Astrocyte (in vitro differentiated cells and primary cell): ENCODE measurements at regions not wholly inside any gene's neighbourhood (a gene's known extent, or its start where the extent isn't known, plus 50 kb on each side); places are given as distances from the start of the nearest gene placed in this dataset.
"Not testable (repeated sequence)": the region's sequence is repeated elsewhere in the genome, so short reads cannot be mapped to it uniquely, and the experiment has no call there.

Experiments used
- DNase-seq: peaks from one replicate; pipeline ENCODE4 v3.0.0-alpha.2; 2010; ENCODE audit warnings: low read depth
- FAIRE-seq: peaks from 2 replicates; lab custom pipeline; 2011; peaks lifted over from hg19 to GRCh38; lab: Jason Lieb, UNC
- H2AFZ ChIP-seq: 2 replicates; pipeline ENCODE4 v1.6.0; 2012; ENCODE audit warnings: low read depth, low read length, inconsistent platforms
- H3K27ac ChIP-seq: 2 replicates; pipeline ENCODE4 v1.5.1; 2011; ENCODE audit warnings: low read depth, low read length, inconsistent platforms
- H3K27me3 ChIP-seq: 2 replicates; pipeline ENCODE4 v1.6.0; 2011; ENCODE audit warnings: low read length, inconsistent platforms; ENCODE audit not compliant: insufficient read depth
- H3K36me3 ChIP-seq: 2 replicates; pipeline ENCODE4 v1.5.1; 2011; ENCODE audit warnings: low read length, inconsistent platforms; ENCODE audit not compliant: insufficient read depth
- H3K4me1 ChIP-seq: 2 replicates; pipeline ENCODE4 v1.5.1; 2011; ENCODE audit warnings: low read length, inconsistent platforms; ENCODE audit not compliant: insufficient read depth
- H3K4me2 ChIP-seq: 2 replicates; pipeline ENCODE4 v1.6.0; 2012; ENCODE audit warnings: low read length, inconsistent platforms
- H3K4me3 ChIP-seq: 2 replicates; pipeline ENCODE4 v1.5.1; 2011; ENCODE audit warnings: low read depth, mild to moderate bottlenecking, low read length, inconsistent platforms; ENCODE audit not compliant: insufficient read depth
- H3K79me2 ChIP-seq: 2 replicates; pipeline ENCODE4 v1.6.0; 2012; ENCODE audit warnings: mild to moderate bottlenecking, low read length, inconsistent platforms; ENCODE audit not compliant: insufficient read depth
- H3K9ac ChIP-seq: 2 replicates; pipeline ENCODE4 v1.6.0; 2012; ENCODE audit warnings: mild to moderate bottlenecking, low read length, inconsistent platforms
- H3K9me3 ChIP-seq: 2 replicates; pipeline ENCODE4 v1.5.1; 2012; ENCODE audit warnings: low read depth, mild to moderate bottlenecking, low read length, inconsistent platforms; ENCODE audit not compliant: insufficient read depth
- H4K20me1 ChIP-seq: 2 replicates; pipeline ENCODE4 v1.6.0; 2012; ENCODE audit warnings: low read length, inconsistent platforms; ENCODE audit not compliant: insufficient read depth
- H3K27ac Mint-ChIP-seq: one replicate; pipeline ENCODE4 v1.8.0; 2021; ENCODE audit warnings: mild to moderate bottlenecking, mixed read lengths; ENCODE audit not compliant: unreplicated experiment
- H3K27me3 Mint-ChIP-seq: one replicate; pipeline ENCODE4 v1.8.0; 2021; ENCODE audit warnings: low read depth, mixed read lengths; ENCODE audit not compliant: unreplicated experiment
- H3K36me3 Mint-ChIP-seq: one replicate; pipeline ENCODE4 v1.8.0; 2021; ENCODE audit warnings: low read depth, mixed read lengths; ENCODE audit not compliant: unreplicated experiment
- H3K4me1 Mint-ChIP-seq: one replicate; pipeline ENCODE4 v1.8.0; 2021; ENCODE audit warnings: low read depth, mixed read lengths; ENCODE audit not compliant: unreplicated experiment
- H3K4me3 Mint-ChIP-seq: one replicate; pipeline ENCODE4 v1.8.0; 2021; ENCODE audit warnings: mild to moderate bottlenecking, moderate library complexity, mixed read lengths; ENCODE audit not compliant: unreplicated experiment
- H3K9me3 Mint-ChIP-seq: one replicate; pipeline ENCODE4 v1.8.0; 2021; ENCODE audit warnings: mild to moderate bottlenecking, mixed read lengths; ENCODE audit not compliant: unreplicated experiment
- EZH2 ChIP-seq: IDR thresholded peaks from 2 replicates; pipeline ENCODE4 v1.6.1; 2012; ENCODE audit warnings: mild to moderate bottlenecking, low read length, inconsistent platforms; ENCODE audit not compliant: insufficient read depth
- TF ChIP-seq, protein P1 (sequence below): IDR thresholded peaks from 2 replicates; pipeline ENCODE4 v1.5.1; 2011; ENCODE audit warnings: low read depth, mild to moderate bottlenecking, inconsistent platforms, low read length, moderate library complexity; ENCODE audit not compliant: insufficient read depth

DNA sequence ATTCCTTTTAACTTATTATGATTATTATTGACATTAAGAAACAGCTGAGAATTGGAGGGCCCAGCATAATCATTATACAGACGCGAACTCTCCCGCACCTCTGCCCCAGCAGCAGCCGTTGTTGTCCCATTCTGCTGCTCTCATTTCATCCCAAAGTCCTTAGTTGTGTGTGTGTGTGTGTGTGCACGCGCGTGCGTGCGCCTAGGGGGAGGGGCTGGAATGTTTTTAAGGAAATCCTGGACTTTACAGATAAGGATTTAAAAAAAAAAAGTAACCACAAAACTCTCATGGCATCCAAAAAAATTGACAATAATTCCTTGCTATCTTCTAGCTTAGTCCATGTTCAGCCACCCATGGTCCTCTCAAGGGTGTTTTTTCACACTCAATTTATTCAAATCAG lies 134.2 kb downstream of the WNT7A start:
- Histone ChIP-seq H2AFZ (no peak overlapping the region), H3K4me1 (no peaks in the 10 kb centered on the region), H3K9me3 (no peaks in the 10 kb centered on the region), H3K79me2 (no peaks in the 10 kb centered on the region), H4K20me1 (no peaks in the 10 kb centered on the region), H3K27ac (no peak overlapping the region), H3K36me3 (no peaks in the 10 kb centered on the region), H3K27me3 (no peaks in the 10 kb centered on the region), H3K4me3 (no peak overlapping the region), H3K9ac (no peak overlapping the region), H3K4me2 (no peak overlapping the region)
- Mint-ChIP-seq H3K4me1 (no peaks in the 10 kb centered on the region), H3K36me3 (peaks cover 2% of the 10 kb centered on the region), H3K9me3 (peaks cover 12% of the 10 kb centered on the region), H3K27ac (no peak overlapping the region), H3K27me3 (peaks cover 35% of the 10 kb centered on the region), H3K4me3 (no peak overlapping the region)
- DNase-seq (no peak), FAIRE-seq (no peak)
- TF ChIP-seq EZH2: no peak
- TF ChIP-seq, protein P1, sequence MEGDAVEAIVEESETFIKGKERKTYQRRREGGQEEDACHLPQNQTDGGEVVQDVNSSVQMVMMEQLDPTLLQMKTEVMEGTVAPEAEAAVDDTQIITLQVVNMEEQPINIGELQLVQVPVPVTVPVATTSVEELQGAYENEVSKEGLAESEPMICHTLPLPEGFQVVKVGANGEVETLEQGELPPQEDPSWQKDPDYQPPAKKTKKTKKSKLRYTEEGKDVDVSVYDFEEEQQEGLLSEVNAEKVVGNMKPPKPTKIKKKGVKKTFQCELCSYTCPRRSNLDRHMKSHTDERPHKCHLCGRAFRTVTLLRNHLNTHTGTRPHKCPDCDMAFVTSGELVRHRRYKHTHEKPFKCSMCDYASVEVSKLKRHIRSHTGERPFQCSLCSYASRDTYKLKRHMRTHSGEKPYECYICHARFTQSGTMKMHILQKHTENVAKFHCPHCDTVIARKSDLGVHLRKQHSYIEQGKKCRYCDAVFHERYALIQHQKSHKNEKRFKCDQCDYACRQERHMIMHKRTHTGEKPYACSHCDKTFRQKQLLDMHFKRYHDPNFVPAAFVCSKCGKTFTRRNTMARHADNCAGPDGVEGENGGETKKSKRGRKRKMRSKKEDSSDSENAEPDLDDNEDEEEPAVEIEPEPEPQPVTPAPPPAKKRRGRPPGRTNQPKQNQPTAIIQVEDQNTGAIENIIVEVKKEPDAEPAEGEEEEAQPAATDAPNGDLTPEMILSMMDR: no peak

DNA sequence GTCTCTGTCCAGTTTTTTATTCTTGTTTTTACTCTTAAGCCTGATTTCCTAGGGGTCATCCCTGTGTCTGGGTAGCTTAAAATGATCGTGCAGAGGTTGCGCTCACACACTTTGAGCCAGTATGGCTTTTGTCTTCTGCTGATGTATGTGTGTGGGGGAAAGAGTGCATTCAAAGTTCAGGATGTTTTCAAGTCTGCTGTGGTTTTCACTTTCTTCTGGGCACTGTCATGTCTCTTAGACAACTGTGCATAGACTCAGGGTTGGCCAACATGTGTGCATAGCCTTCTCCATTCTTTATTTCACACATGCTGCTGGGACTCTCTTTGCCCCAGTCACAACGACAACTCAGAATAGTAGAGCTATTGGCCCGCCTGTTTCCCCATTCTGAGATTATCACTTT lies 139.1 kb downstream of the WNT7A start:
- peaks cover 11% of the 10 kb centered on the region for H3K27me3 Mint-ChIP-seq
- peaks cover 2% of the 10 kb centered on the region for H3K36me3 Mint-ChIP-seq
- Histone ChIP-seq H3K27me3 (no peaks in the 10 kb centered on the region), H3K79me2 (no peaks in the 10 kb centered on the region), H3K27ac (no peak overlapping the region), H3K9ac (no peak overlapping the region), H4K20me1 (no peaks in the 10 kb centered on the region), H3K9me3 (peaks cover 4% of the 10 kb centered on the region), H2AFZ (no peak overlapping the region), H3K4me1 (no peaks in the 10 kb centered on the region), H3K36me3 (no peaks in the 10 kb centered on the region), H3K4me3 (no peak overlapping the region), H3K4me2 (no peak overlapping the region)
- no peak overlapping the region for H3K27ac Mint-ChIP-seq
- FAIRE-seq: no peak
- peaks cover 26% of the 10 kb centered on the region for H3K9me3 Mint-ChIP-seq
- no peak for DNase-seq
- no peak for TF ChIP-seq EZH2
- TF ChIP-seq, protein P1: no peak
- no peak overlapping the region for H3K4me3 Mint-ChIP-seq
- H3K4me1 Mint-ChIP-seq: no peaks in the 10 kb centered on the region

DNA sequence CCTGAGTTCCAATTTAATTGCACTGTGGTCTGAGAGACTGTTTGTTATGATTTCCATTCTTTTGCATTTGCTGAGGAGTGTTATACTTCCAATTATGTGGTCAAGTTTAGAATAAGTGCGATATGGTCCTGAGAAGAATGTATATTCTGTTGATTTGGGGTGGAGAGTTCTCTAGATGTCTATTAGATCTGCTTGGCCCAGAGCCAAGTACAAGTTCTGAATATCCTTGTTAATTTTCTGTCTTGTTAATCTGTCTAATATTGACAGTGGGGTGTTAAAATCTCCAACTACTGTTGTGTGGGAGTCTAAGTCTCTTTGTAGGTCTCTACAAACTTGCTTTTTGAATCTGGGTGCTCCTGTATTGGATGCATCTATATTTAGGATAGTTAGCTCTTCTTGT lies 146.1 kb downstream of the WNT7A start:
- H3K79me2 ChIP-seq, H3K27me3 ChIP-seq, H3K9me3 ChIP-seq, H3K27ac ChIP-seq, H3K4me3 ChIP-seq, H3K36me3 ChIP-seq, H3K36me3 Mint-ChIP-seq, H4K20me1 ChIP-seq, H3K4me2 ChIP-seq, H3K4me3 Mint-ChIP-seq, H3K9ac ChIP-seq, H2AFZ ChIP-seq, H3K4me1 Mint-ChIP-seq, H3K27ac Mint-ChIP-seq, H3K27me3 Mint-ChIP-seq, FAIRE-seq, DNase-seq, H3K4me1 ChIP-seq: not testable (repeated sequence)
- H3K9me3 Mint-ChIP-seq: peaks cover 31% of the 10 kb centered on the region
